Mesendoderm (in vitro differentiated cells): ENCODE measurements at regions not wholly inside any gene's neighbourhood (a gene's known extent, or its start where the extent isn't known, plus 50 kb on each side); places are given as distances from the start of the nearest gene placed in this dataset.

ENCODE experiments used
- DNase-seq: peaks from one replicate; pipeline ENCODE4 v3.0.0; 2013
- H2AK5ac ChIP-seq: 2 replicates; pipeline ENCODE4 v1.6.1; 2013; ENCODE audit warnings: low read length, inconsistent platforms
- H2BK120ac ChIP-seq: 2 replicates; pipeline ENCODE4 v1.6.1; 2013; ENCODE audit warnings: low read depth, mild to moderate bottlenecking, low read length, moderate library complexity, mixed read lengths
- H2BK15ac ChIP-seq: replicated peaks from 2 replicates; pipeline ENCODE4 v1.6.1; 2013; ENCODE audit warnings: low read depth, mild to moderate bottlenecking, moderate library complexity
- H2BK5ac ChIP-seq: 2 replicates; pipeline ENCODE4 v1.6.1; 2013; ENCODE audit warnings: low read length, inconsistent platforms
- H3K18ac ChIP-seq: 2 replicates; pipeline ENCODE4 v1.6.1; 2013; ENCODE audit warnings: mild to moderate bottlenecking, low read length, mixed read lengths
- H3K23ac ChIP-seq: one replicate; pipeline ENCODE4 v1.6.1; 2013; ENCODE audit warnings: low read length
- H3K27ac ChIP-seq: 2 replicates; pipeline ENCODE4 v1.5.1; 2013; ENCODE audit warnings: low read depth, mild to moderate bottlenecking, inconsistent platforms, low read length, moderate library complexity
- H3K27me3 ChIP-seq: 2 replicates; pipeline ENCODE4 v1.6.1; 2013; ENCODE audit warnings: low read length, control low read depth, mild to moderate bottlenecking, inconsistent platforms; ENCODE audit not compliant: insufficient read depth, poor library complexity
- H3K36me3 ChIP-seq: 2 replicates; pipeline ENCODE4 v1.6.1; 2013; ENCODE audit warnings: low read length, inconsistent platforms; ENCODE audit not compliant: control insufficient read depth, insufficient read depth
- H3K4ac ChIP-seq: one replicate; pipeline ENCODE4 v1.6.1; 2013; ENCODE audit warnings: low read depth, mild to moderate bottlenecking, low read length, moderate library complexity
- H3K4me1 ChIP-seq: 2 replicates; pipeline ENCODE4 v1.6.1; 2013; ENCODE audit warnings: low read depth, low read length, inconsistent platforms; ENCODE audit not compliant: control insufficient read depth
- H3K4me2 ChIP-seq: 2 replicates; pipeline ENCODE4 v1.6.1; 2013; ENCODE audit warnings: low read length
- H3K4me3 ChIP-seq: 2 replicates; pipeline ENCODE4 v1.5.1; 2013; ENCODE audit warnings: mild to moderate bottlenecking, low read length
- H3K56ac ChIP-seq: one replicate; pipeline ENCODE4 v1.6.1; 2013; ENCODE audit warnings: low read length
- H3K79me1 ChIP-seq: 2 replicates; pipeline ENCODE4 v1.6.1; 2013; ENCODE audit warnings: low read length, inconsistent platforms
- H3K79me2 ChIP-seq: 2 replicates; pipeline ENCODE4 v1.6.1; 2013; ENCODE audit warnings: mild to moderate bottlenecking, low read length; ENCODE audit not compliant: control insufficient read depth, insufficient read depth
- H3K9ac ChIP-seq: 2 replicates; pipeline ENCODE4 v1.6.1; 2013; ENCODE audit warnings: low read length, inconsistent platforms
- H4K5ac ChIP-seq: one replicate; pipeline ENCODE4 v1.6.1; 2013; ENCODE audit warnings: low read length
- H4K8ac ChIP-seq: one replicate; pipeline ENCODE4 v1.6.1; 2013; ENCODE audit warnings: low read depth, mild to moderate bottlenecking, control low read depth, low read length, moderate library complexity
- WGBS: extraction: QIAGEN DNeasy Blood & Tissue Kit; methylation state at CpG from one replicate; pipeline ENCODE4 v1.1.7; 2013; ENCODE audit warnings: low lambda C conversion rate, missing lambda C conversion rate; ENCODE audit not compliant: insufficient coverage; ENCODE audit errors: extremely low coverage; 5-methylcytosine and 5-hydroxymethylcytosine counted together

DNA sequence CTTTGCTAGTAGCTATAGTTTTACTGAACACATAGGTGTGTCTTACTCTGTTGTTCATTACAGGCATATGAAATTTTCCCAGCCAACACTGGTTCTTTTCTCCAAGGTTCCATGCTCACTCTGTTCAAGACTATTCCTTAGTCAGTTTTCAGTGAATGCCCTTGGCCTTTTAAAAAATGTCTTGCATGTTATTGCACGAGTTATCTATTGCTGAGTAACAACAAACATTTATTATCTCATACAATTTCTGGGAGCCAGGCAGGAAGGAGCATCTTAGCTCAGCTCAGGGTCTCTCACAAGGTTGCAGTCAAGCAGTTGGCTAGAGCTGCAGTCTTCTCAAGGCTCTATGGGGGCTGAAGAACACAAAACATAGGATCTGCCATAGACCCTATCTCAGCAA, 223.5 kb downstream of the BTG1 start:
- Histone ChIP-seq H4K8ac (no peak overlapping the region), H2BK5ac (no peak overlapping the region), H3K79me2 (no peaks in the 10 kb centered on the region), H3K27ac (no peak overlapping the region), H2BK120ac (no peak overlapping the region), H3K4me2 (no peak overlapping the region), H3K27me3 (no peaks in the 10 kb centered on the region), H3K23ac (no peak overlapping the region), H3K36me3 (no peaks in the 10 kb centered on the region), H3K18ac (no peak overlapping the region), H3K9ac (no peak overlapping the region), H3K4me1 (no peaks in the 10 kb centered on the region), H3K79me1 (no peaks in the 10 kb centered on the region), H2AK5ac (no peak overlapping the region), H3K4me3 (no peak overlapping the region), H3K56ac (no peak overlapping the region), H3K4ac (no peak overlapping the region), H2BK15ac (no peak overlapping the region), H4K5ac (no peak overlapping the region)
- WGBS = no CpG with 5 or more reads among the region's 1 CpG
- DNase-seq = no peak

GRCh38 chr12:91921555-91921954, 224.1 kb downstream of the BTG1 start:
- no peak overlapping the region for H3K27ac ChIP-seq
- H2BK120ac ChIP-seq = no peak overlapping the region
- H3K4me1 ChIP-seq = no peaks in the 10 kb centered on the region

GRCh38 chr12:91920741-91921140, 224.9 kb downstream of the BTG1 start:
- H2BK5ac ChIP-seq = no peak overlapping the region
- no peak overlapping the region for H4K8ac ChIP-seq
- no peaks in the 10 kb centered on the region for H3K27me3 ChIP-seq
- no peak overlapping the region for H3K23ac ChIP-seq
- H3K9ac ChIP-seq = no peak overlapping the region
- H2AK5ac ChIP-seq = no peak overlapping the region
- no peak overlapping the region for H3K56ac ChIP-seq
- DNase-seq = no peak
- H3K4me1 ChIP-seq = no peaks in the 10 kb centered on the region
- no peak overlapping the region for H2BK15ac ChIP-seq
- no peak overlapping the region for H3K18ac ChIP-seq
- H4K5ac ChIP-seq = no peak overlapping the region
- H3K36me3 ChIP-seq = no peaks in the 10 kb centered on the region
- no peak overlapping the region for H2BK120ac ChIP-seq
- H3K79me1 ChIP-seq = no peaks in the 10 kb centered on the region
- H3K4me3 ChIP-seq = no peak overlapping the region
- H3K79me2 ChIP-seq = no peaks in the 10 kb centered on the region
- no peak overlapping the region for H3K4me2 ChIP-seq
- no CpG with 5 or more reads among the region's 2 CpGs for WGBS
- H3K27ac ChIP-seq = no peak overlapping the region
- H3K4ac ChIP-seq = no peak overlapping the region

More at GRCh38 chr12:91921555-91921954, 224.1 kb downstream of the BTG1 start:
- Histone ChIP-seq H3K18ac (no peak overlapping the region), H2BK15ac (no peak overlapping the region), H4K8ac (no peak overlapping the region), H3K79me2 (no peaks in the 10 kb centered on the region), H3K4me3 (no peak overlapping the region), H2AK5ac (no peak overlapping the region), H2BK5ac (no peak overlapping the region), H3K23ac (no peak overlapping the region), H3K36me3 (no peaks in the 10 kb centered on the region), H3K79me1 (no peaks in the 10 kb centered on the region), H3K9ac (no peak overlapping the region), H4K5ac (no peak overlapping the region), H3K56ac (no peak overlapping the region), H3K27me3 (no peaks in the 10 kb centered on the region), H3K4ac (no peak overlapping the region), H3K4me2 (no peak overlapping the region)
- DNase-seq = no peak
- WGBS = no CpG with 5 or more reads among the region's 2 CpGs

GRCh38 chr12:91920276-91920675, 225.4 kb downstream of the BTG1 start:
- no peak overlapping the region for H4K8ac ChIP-seq
- no peaks in the 10 kb centered on the region for H3K27me3 ChIP-seq
- no peak overlapping the region for H2BK15ac ChIP-seq
- H3K4me3 ChIP-seq = no peak overlapping the region
- no peak overlapping the region for H3K56ac ChIP-seq
- no peak overlapping the region for H3K18ac ChIP-seq
- H3K4me1 ChIP-seq = no peaks in the 10 kb centered on the region
- no CpG with 5 or more reads among the region's 2 CpGs for WGBS
- H3K4ac ChIP-seq = no peak overlapping the region
- no peak overlapping the region for H4K5ac ChIP-seq
- no peaks in the 10 kb centered on the region for H3K36me3 ChIP-seq
- no peaks in the 10 kb centered on the region for H3K79me1 ChIP-seq
- no peak overlapping the region for H3K4me2 ChIP-seq
- H2BK120ac ChIP-seq = no peak overlapping the region
- no peaks in the 10 kb centered on the region for H3K79me2 ChIP-seq
- H3K27ac ChIP-seq = no peak overlapping the region
- H3K9ac ChIP-seq = no peak overlapping the region
- no peak overlapping the region for H3K23ac ChIP-seq
- no peak overlapping the region for H2AK5ac ChIP-seq
- H2BK5ac ChIP-seq = no peak overlapping the region
- no peak for DNase-seq

DNA sequence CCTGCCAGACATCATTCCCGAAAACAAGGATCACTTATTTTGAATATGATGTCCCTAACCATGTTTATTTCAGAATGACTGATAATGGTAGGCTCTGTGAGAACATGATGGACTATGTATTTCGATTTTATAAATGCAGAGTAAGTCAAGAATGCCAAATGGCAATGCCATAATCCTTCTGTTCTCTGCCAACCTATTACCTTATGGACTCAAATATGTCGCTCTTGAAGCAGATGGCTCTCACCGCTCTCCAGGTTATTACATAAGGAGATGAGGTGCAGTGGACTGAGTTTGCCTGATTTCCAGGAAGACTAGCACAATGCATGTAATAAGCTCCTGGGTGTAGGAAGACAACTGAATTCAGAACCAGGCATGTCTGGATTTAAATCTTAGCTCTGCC, 227.2 kb downstream of the BTG1 start:
- Histone ChIP-seq H2AK5ac (no peak overlapping the region), H3K36me3 (no peaks in the 10 kb centered on the region), H3K79me1 (no peaks in the 10 kb centered on the region), H2BK5ac (no peak overlapping the region), H3K23ac (no peak overlapping the region), H3K4me1 (no peaks in the 10 kb centered on the region), H3K18ac (no peak overlapping the region), H4K5ac (no peak overlapping the region), H2BK15ac (no peak overlapping the region), H3K56ac (no peak overlapping the region), H3K27ac (no peak overlapping the region), H3K4me3 (no peak overlapping the region), H3K9ac (no peak overlapping the region), H3K4ac (no peak overlapping the region), H4K8ac (no peak overlapping the region), H3K27me3 (no peaks in the 10 kb centered on the region), H3K4me2 (no peak overlapping the region), H3K79me2 (no peaks in the 10 kb centered on the region), H2BK120ac (no peak overlapping the region)
- DNase-seq = no peak
- WGBS = no CpG with 5 or more reads among the region's 4 CpGs

DNA sequence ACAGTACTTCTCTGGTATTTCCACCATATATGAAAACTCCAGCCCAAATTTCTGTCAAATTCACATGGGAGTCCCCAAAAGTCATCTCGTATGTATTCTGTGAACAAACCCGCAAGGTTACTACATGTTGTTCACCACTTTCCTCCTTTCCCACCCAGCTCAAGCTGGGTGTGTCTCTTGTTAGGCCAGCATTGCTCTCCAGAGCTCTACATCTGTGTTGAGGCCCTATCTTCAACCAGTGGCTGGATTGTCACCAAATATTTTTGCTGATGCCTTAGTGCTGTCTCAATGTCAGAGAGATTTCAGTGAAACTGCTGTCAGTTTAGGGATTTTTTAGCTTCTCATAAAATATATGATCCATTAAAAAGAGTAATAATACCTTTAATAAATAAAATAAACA, 230.9 kb downstream of the BTG1 start:
- Histone ChIP-seq H3K9ac (no peak overlapping the region), H3K4ac (no peak overlapping the region), H4K5ac (no peak overlapping the region), H2BK5ac (no peak overlapping the region), H3K79me2 (no peaks in the 10 kb centered on the region), H4K8ac (no peak overlapping the region), H3K79me1 (no peaks in the 10 kb centered on the region), H3K4me2 (no peak overlapping the region), H3K4me3 (no peak overlapping the region), H3K27me3 (no peaks in the 10 kb centered on the region), H3K36me3 (no peaks in the 10 kb centered on the region), H3K4me1 (peaks cover 5% of the 10 kb centered on the region), H2BK15ac (no peak overlapping the region), H3K27ac (no peak overlapping the region), H2AK5ac (no peak overlapping the region), H2BK120ac (no peak overlapping the region), H3K56ac (no peak overlapping the region), H3K23ac (no peak overlapping the region), H3K18ac (no peak overlapping the region)
- no CpG with 5 or more reads among the region's 2 CpGs for WGBS
- no peak for DNase-seq
